ENCODE measurements at regions not wholly inside any gene's neighbourhood (a gene's known extent, or its start where the extent isn't known, plus 50 kb on each side); places are given as distances from the start of the nearest gene placed in this dataset.
A peak's percentile ranks its signal among the peaks of the same experiment; 100 is the strongest.

GRCh38 chr14:100413699-100414098, 90.6 kb downstream of the SLC25A47 start:
- Histone ChIP-seq H3K9me3 (no peaks in the 10 kb centered on the region), H3K36me3 (no peaks in the 10 kb centered on the region), H3K4me3 (no peak overlapping the region), H3K27ac (no peak overlapping the region), H3K27me3 (no peaks in the 10 kb centered on the region), H3K4me1 (no peaks in the 10 kb centered on the region)
- intact Hi-C loops (cut with DNase I; ENCODE audit: low total_unique reads): no loop called here
- DNase-seq: no peak
- TF ChIP-seq CTCF (IDR thresholded peaks at IDR 0.05): no peak
- TF ChIP-seq POLR2A (IDR thresholded peaks at IDR 0.05): no peak

GRCh38 chr14:100415226-100415625, 92.1 kb downstream of the SLC25A47 start:
- intact Hi-C loops (cut with DNase I; ENCODE audit: low total_unique reads): no loop called here
- no peak for TF ChIP-seq POLR2A (IDR thresholded peaks at IDR 0.05)
- no peaks in the 10 kb centered on the region for H3K36me3 ChIP-seq
- H3K27ac ChIP-seq: no peak overlapping the region
- no peak for DNase-seq
- no peaks in the 10 kb centered on the region for H3K4me1 ChIP-seq
- H3K9me3 ChIP-seq: no peaks in the 10 kb centered on the region
- no peaks in the 10 kb centered on the region for H3K27me3 ChIP-seq
- no peak overlapping the region for H3K4me3 ChIP-seq

GRCh38 chr14:100416081-100416680, 93.0 kb downstream of the SLC25A47 start:
- Histone ChIP-seq H3K27me3 (no peaks in the 10 kb centered on the region), H3K27ac (no peak overlapping the region), H3K36me3 (no peaks in the 10 kb centered on the region), H3K4me1 (no peaks in the 10 kb centered on the region), H3K4me3 (no peak overlapping the region), H3K9me3 (no peaks in the 10 kb centered on the region)
- intact Hi-C loops (cut with DNase I; ENCODE audit: low total_unique reads): no loop called here
- no peak for TF ChIP-seq CTCF (IDR thresholded peaks at IDR 0.05)
- no peak for TF ChIP-seq POLR2A (IDR thresholded peaks at IDR 0.05)
- DNase-seq: no peak

- no peaks in the 10 kb centered on the region for H3K9me3 ChIP-seq
- no peaks in the 10 kb centered on the region for H3K27me3 ChIP-seq
- H3K4me3 ChIP-seq: no peak overlapping the region
- TF ChIP-seq CTCF (IDR thresholded peaks at IDR 0.05) (peak; percentile 15 to 41 (median 36)), POLR2A (IDR thresholded peaks at IDR 0.05) (no peak)
- H3K4me1 ChIP-seq: no peaks in the 10 kb centered on the region
- intact Hi-C loops (cut with DNase I; ENCODE audit: low total_unique reads): no loop called here
- H3K27ac ChIP-seq: no peak overlapping the region
- DNase-seq: peak in 1 of 2 donors; percentile 56
- no peaks in the 10 kb centered on the region for H3K36me3 ChIP-seq
Observed at GRCh38 chr14:100416921-100417860, 94.1 kb downstream of the SLC25A47 start.

GRCh38 chr14:100419856-100420255, 96.7 kb downstream of the SLC25A47 start:
- no peaks in the 10 kb centered on the region for H3K9me3 ChIP-seq
- no peak for DNase-seq
- no peaks in the 10 kb centered on the region for H3K27me3 ChIP-seq
- no peaks in the 10 kb centered on the region for H3K36me3 ChIP-seq
- no peak overlapping the region for H3K4me3 ChIP-seq
- intact Hi-C loops (cut with DNase I; ENCODE audit: low total_unique reads): no loop called here
- H3K4me1 ChIP-seq: no peaks in the 10 kb centered on the region
- H3K27ac ChIP-seq: no peak overlapping the region
- TF ChIP-seq CTCF (IDR thresholded peaks at IDR 0.05) (no peak), POLR2A (IDR thresholded peaks at IDR 0.05) (no peak)

All from uterus (tissue), 3 donors.